WERI-Rb-1 (cell line): ENCODE measurements at regions not wholly inside any gene's neighbourhood (a gene's known extent, or its start where the extent isn't known, plus 50 kb on each side); places are given as distances from the start of the nearest gene placed in this dataset.

Experiments
- DNase-seq: peaks from one replicate; pipeline ENCODE4 v3.0.0-alpha.2; 2020
- H3K27ac ChIP-seq: fragments of 250-450 bp; sonication (Bioruptor Pico); 2 replicates; pipeline ENCODE4 v1.5.1; 2020; ENCODE audit warnings: mild to moderate bottlenecking, moderate library complexity
- H3K27me3 ChIP-seq: fragments of 250-450 bp; sonication (Bioruptor Pico); 2 replicates; pipeline ENCODE4 v1.5.1; 2021; ENCODE audit warnings: mild to moderate bottlenecking, low read depth, moderate library complexity; ENCODE audit not compliant: insufficient read depth, severe bottlenecking
- H3K36me3 ChIP-seq: fragments of 250-450 bp; sonication (Bioruptor Pico); 2 replicates; pipeline ENCODE4 v1.5.1; 2020; ENCODE audit warnings: mild to moderate bottlenecking, moderate library complexity
- H3K4me3 ChIP-seq: 2 replicates; pipeline ENCODE4 v1.5.1; 2011; ENCODE audit warnings: low read depth, mild to moderate bottlenecking, control low read depth, low read length
- H3K9me3 ChIP-seq: fragments of 250-450 bp; sonication (Bioruptor Pico); 2 replicates; pipeline ENCODE4 v1.5.1; 2021; ENCODE audit warnings: mild to moderate bottlenecking, moderate library complexity; ENCODE audit not compliant: severe bottlenecking
- TF ChIP-seq, protein P1 (sequence below): IDR thresholded peaks from 2 replicates; pipeline ENCODE4 v1.5.1; 2011; ENCODE audit warnings: low read depth, mild to moderate bottlenecking, control low read depth, inconsistent platforms, low read length

DNA sequence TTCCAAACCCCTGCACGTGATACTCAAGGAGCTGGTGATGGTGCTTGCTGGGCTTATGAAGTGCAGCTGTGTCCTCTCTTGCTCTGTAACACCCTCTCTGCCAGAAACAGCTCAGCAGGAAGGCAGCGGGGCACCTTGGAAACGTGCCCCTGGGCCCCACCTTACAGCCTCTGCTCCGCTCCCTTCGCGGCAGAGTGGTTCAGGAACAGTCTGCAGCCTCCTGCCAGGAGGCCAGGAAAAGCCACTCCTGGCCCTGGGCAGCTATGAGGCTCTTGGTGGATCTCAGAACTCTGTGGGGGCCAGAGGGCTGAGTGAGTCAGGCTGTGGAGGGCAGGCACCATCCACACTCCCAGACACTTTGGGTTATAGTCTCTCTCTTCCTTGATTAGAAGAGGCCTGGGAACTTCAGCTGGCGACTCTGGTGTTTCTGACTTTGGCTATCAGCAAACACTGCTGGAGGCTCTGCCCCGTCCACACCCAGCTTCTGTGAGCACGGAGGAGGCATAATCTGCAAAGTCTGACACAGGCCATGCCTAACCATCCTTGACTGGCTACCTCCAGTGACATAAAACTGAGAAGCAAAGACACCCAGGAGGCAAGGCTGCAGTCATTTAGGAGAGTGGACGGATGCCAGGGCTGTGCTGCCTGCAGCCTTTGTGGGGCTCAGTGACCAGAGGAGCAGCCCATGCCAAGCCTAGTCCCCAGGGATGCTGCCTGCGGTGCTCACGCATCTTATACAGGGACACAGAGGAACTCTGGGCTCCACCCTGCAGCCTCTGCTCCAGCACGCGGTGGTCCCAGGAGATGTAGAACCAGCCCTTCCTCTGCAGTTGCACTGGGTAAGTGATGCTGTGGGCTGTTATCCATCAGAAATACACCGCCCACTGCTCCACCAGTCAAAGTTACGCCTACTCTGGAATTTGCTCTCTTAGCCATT, 65.3 kb downstream of the METRNL start:
- Histone ChIP-seq H3K36me3 (no peaks in the 10 kb centered on the region), H3K4me3 (no peak overlapping the region), H3K9me3 (peaks cover 17% of the 10 kb centered on the region), H3K27me3 (no peaks in the 10 kb centered on the region), H3K27ac (no peak overlapping the region)
- TF ChIP-seq, protein P1, sequence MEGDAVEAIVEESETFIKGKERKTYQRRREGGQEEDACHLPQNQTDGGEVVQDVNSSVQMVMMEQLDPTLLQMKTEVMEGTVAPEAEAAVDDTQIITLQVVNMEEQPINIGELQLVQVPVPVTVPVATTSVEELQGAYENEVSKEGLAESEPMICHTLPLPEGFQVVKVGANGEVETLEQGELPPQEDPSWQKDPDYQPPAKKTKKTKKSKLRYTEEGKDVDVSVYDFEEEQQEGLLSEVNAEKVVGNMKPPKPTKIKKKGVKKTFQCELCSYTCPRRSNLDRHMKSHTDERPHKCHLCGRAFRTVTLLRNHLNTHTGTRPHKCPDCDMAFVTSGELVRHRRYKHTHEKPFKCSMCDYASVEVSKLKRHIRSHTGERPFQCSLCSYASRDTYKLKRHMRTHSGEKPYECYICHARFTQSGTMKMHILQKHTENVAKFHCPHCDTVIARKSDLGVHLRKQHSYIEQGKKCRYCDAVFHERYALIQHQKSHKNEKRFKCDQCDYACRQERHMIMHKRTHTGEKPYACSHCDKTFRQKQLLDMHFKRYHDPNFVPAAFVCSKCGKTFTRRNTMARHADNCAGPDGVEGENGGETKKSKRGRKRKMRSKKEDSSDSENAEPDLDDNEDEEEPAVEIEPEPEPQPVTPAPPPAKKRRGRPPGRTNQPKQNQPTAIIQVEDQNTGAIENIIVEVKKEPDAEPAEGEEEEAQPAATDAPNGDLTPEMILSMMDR = no peak
- no peak for DNase-seq

- Histone ChIP-seq H3K36me3 (no peaks in the 10 kb centered on the region), H3K27ac (no peak overlapping the region), H3K27me3 (no peaks in the 10 kb centered on the region), H3K9me3 (peaks cover 17% of the 10 kb centered on the region), H3K4me3 (no peak overlapping the region)
- DNase-seq = no peak
- TF ChIP-seq, protein P1 = no peak
These were observed 65.9 kb downstream of the METRNL start for GRCh38 chr17:83145358-83145738.

DNA sequence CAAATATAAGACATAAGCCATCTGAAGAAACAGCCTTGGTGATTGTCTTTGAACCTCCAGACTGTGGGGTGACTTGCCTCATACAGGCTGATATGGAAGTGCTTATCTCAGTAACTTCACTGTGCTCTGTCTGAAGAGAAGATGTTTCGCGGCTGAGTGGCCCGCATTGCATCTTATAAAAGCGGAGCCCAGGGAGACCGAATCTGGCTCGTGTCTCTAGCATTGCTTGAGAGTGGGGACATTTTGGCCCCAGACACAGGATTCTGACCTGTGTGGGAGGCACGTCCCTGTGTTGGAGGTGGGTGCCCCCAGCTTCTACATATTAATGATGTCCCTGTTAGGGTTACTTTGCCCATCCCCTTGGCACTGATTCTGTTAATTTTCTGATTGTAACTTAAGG, 66.4 kb downstream of the METRNL start:
- no peak overlapping the region for H3K27ac ChIP-seq
- H3K4me3 ChIP-seq = no peak overlapping the region
- H3K36me3 ChIP-seq = no peaks in the 10 kb centered on the region
- TF ChIP-seq, protein P1 = no peak
- peaks cover 17% of the 10 kb centered on the region for H3K9me3 ChIP-seq
- H3K27me3 ChIP-seq = no peaks in the 10 kb centered on the region
- no peak for DNase-seq

- TF ChIP-seq, protein P1 = no peak
- DNase-seq = no peak
- Histone ChIP-seq H3K9me3 (peaks cover 17% of the 10 kb centered on the region), H3K36me3 (no peaks in the 10 kb centered on the region), H3K27ac (no peak overlapping the region), H3K27me3 (no peaks in the 10 kb centered on the region), H3K4me3 (no peak overlapping the region)
These were observed 66.9 kb downstream of the METRNL start for GRCh38 chr17:83146347-83146746.

DNA sequence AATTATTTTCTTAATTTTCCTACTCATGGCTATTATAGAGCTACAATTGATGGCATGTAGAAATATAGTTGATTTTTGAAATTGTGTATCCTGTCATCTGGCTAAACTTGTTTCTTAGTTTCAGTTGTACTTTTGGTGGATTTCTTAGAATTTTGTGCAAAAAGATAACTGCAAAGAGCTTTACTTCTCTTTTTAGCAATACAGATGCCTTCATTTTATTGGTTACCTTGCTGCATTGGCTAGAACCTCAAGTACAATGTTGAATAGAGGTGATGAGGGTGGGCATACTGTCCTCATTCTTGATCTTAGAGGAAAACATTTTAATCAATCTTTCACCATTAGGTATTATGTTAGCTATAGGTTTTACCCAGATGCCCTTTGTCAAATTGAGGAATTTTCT, 67.9 kb downstream of the METRNL start:
- no peaks in the 10 kb centered on the region for H3K27me3 ChIP-seq
- no peaks in the 10 kb centered on the region for H3K36me3 ChIP-seq
- TF ChIP-seq, protein P1 = no peak
- no peak for DNase-seq
- H3K27ac ChIP-seq = no peak overlapping the region
- no peak overlapping the region for H3K4me3 ChIP-seq
- peaks cover 10% of the 10 kb centered on the region for H3K9me3 ChIP-seq
